ENCODE measurements at regions not wholly inside any gene's neighbourhood (a gene's known extent, or its start where the extent isn't known, plus 50 kb on each side); places are given as distances from the start of the nearest gene placed in this dataset.

GRCh38 chr12:25840678-25841465 is 117.6 kb upstream of the RASSF8 start:
- Histone ChIP-seq H4K20me1 (ENCODE audit: control insufficient read depth, extremely low read depth, insufficient read depth, low read length) (no peaks in the 10 kb centered on the region), H3K4me2 (ENCODE audit: control insufficient read depth, extremely low read depth, insufficient read depth, low read depth, low read length) (no peak overlapping the region), H3K9me3 (ENCODE audit: control insufficient read depth, low read depth, low read length) (no peaks in the 10 kb centered on the region), H3K4me3 (ENCODE audit: control insufficient read depth in 2 of 3, extremely low read depth in 1 of 3, insufficient read depth in 2 of 3, low read depth in 1 of 3, low read length in 3 of 3) (no peak overlapping the region), H3K27me3 (ENCODE audit: control insufficient read depth, extremely low read depth, insufficient read depth, low read length) (no peaks in the 10 kb centered on the region), H3K27ac (ENCODE audit: control insufficient read depth, insufficient read depth, low read length) (no peak overlapping the region), H3K9me1 (ENCODE audit: control insufficient read depth, extremely low read depth, insufficient read depth, low read length) (no peaks in the 10 kb centered on the region), H2AFZ (ENCODE audit: control insufficient read depth, low read length) (no peak overlapping the region), H3K4me1 (ENCODE audit: control insufficient read depth, extremely low read depth, insufficient read depth, low read length) (no peaks in the 10 kb centered on the region), H3K36me3 (ENCODE audit: control insufficient read depth in 2 of 2, extremely low read depth in 1 of 2, insufficient read depth in 2 of 2, low read length in 2 of 2) (no peaks in the 10 kb centered on the region), H3K79me2 (ENCODE audit: control insufficient read depth, insufficient read depth, low read length) (no peaks in the 10 kb centered on the region), H3K9ac (ENCODE audit: control insufficient read depth, extremely low read depth, insufficient read depth, low read length) (no peak overlapping the region)
- dilution Hi-C loops (cut with MboI; ENCODE audit: extremely low pct_ligation_motif_present, low sequenced_read_pairs): no loop called here
- TF ChIP-seq CTCF (optimal IDR thresholded peaks at IDR 0.05 in 1 of 3, IDR thresholded peaks at IDR 0.05 in 1 of 3, conservative IDR thresholded peaks at IDR 0.05 in 1 of 3; ENCODE audit: extremely low read depth in 1 of 3, insufficient read depth in 2 of 3, low read length in 3 of 3) (no peak), EZH2 (IDR thresholded peaks at IDR 0.05; ENCODE audit: low read length) (no peak)
- DNase-seq (ENCODE audit: low read depth, low spot score) (no peak), FAIRE-seq (no peak)

- dilution Hi-C loops (cut with MboI; ENCODE audit: extremely low pct_ligation_motif_present, low sequenced_read_pairs): no loop called here
- Histone ChIP-seq H3K79me2 (ENCODE audit: control insufficient read depth, insufficient read depth, low read length) (no peaks in the 10 kb centered on the region), H2AFZ (ENCODE audit: control insufficient read depth, low read length) (no peak overlapping the region), H4K20me1 (ENCODE audit: control insufficient read depth, extremely low read depth, insufficient read depth, low read length) (no peaks in the 10 kb centered on the region), H3K4me3 (ENCODE audit: control insufficient read depth in 2 of 3, extremely low read depth in 1 of 3, insufficient read depth in 2 of 3, low read depth in 1 of 3, low read length in 3 of 3) (no peak overlapping the region), H3K4me1 (ENCODE audit: control insufficient read depth, extremely low read depth, insufficient read depth, low read length) (no peaks in the 10 kb centered on the region), H3K9ac (ENCODE audit: control insufficient read depth, extremely low read depth, insufficient read depth, low read length) (no peak overlapping the region), H3K36me3 (ENCODE audit: control insufficient read depth in 2 of 2, extremely low read depth in 1 of 2, insufficient read depth in 2 of 2, low read length in 2 of 2) (no peaks in the 10 kb centered on the region), H3K9me1 (ENCODE audit: control insufficient read depth, extremely low read depth, insufficient read depth, low read length) (no peaks in the 10 kb centered on the region), H3K9me3 (ENCODE audit: control insufficient read depth, low read depth, low read length) (no peaks in the 10 kb centered on the region), H3K27me3 (ENCODE audit: control insufficient read depth, extremely low read depth, insufficient read depth, low read length) (no peaks in the 10 kb centered on the region), H3K27ac (ENCODE audit: control insufficient read depth, insufficient read depth, low read length) (no peak overlapping the region), H3K4me2 (ENCODE audit: control insufficient read depth, extremely low read depth, insufficient read depth, low read depth, low read length) (no peak overlapping the region)
- DNase-seq (ENCODE audit: low read depth, low spot score): no peak
- FAIRE-seq: no peak
- no peak for TF ChIP-seq CTCF (optimal IDR thresholded peaks at IDR 0.05 in 1 of 3, IDR thresholded peaks at IDR 0.05 in 1 of 3, conservative IDR thresholded peaks at IDR 0.05 in 1 of 3; ENCODE audit: extremely low read depth in 1 of 3, insufficient read depth in 2 of 3, low read length in 3 of 3)
Measured at GRCh38 chr12:25842254-25842653, 116.2 kb upstream of the RASSF8 start.
